ELR (cell line): ENCODE measurements at regions not wholly inside any gene's neighbourhood (a gene's known extent, or its start where the extent isn't known, plus 50 kb on each side); places are given as distances from the start of the nearest gene placed in this dataset.
"Not testable (repeated sequence)": the region's sequence is repeated elsewhere in the genome, so short reads cannot be mapped to it uniquely, and the experiment has no call there.

Experiments
- DNase-seq: peaks from one replicate; pipeline ENCODE4 v3.0.0-alpha.2; 2015; ENCODE audit warnings: low read depth

DNA sequence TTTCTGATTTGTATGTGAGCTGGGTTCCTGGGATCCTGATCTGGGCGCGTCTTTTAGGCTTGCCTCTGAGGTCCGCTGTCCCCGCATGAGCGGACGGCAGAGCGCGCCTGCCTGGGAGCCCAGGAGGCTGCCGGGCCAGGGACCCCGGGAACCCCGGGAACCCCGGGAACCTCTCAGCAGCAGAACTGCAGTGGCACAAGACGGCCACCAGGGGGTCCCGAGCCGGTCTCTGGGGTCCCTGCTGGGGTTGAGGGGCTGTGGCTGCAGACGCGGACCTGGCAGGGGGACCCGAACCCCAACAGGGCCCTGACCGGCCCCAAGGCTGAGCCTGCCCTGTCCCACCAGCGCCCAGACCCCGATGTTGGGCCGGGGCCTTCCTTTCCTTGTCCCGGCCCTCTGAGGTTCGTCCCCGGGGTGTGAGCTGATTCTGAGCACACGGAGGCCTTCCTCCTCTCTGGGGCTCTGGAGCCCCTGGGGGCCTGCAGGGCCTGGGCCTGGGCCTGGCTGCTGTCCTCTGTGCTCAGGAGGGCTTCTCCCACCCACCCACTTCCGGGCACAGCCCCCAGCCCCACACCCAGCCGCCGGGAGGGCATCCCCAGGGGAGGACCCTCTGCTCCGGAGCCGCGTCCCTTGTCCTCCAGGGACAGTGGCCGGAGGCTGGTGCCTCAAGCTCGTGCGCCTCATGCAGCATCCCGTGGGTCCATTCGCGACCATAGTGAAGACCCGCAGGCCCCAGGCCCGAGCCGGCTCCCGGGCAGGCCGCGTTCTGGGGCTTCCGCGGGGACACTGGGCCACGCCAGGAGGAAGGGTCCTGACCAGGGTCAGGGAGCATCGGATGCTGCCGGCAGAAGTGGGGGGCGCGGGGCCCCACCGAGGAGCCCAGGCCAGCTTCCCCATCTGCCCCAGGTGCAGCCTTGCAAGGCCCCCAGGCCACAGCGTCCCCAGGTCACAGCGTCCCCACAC is 152.9 kb downstream of the TMEM121 start:
- not testable (repeated sequence) for DNase-seq

DNA sequence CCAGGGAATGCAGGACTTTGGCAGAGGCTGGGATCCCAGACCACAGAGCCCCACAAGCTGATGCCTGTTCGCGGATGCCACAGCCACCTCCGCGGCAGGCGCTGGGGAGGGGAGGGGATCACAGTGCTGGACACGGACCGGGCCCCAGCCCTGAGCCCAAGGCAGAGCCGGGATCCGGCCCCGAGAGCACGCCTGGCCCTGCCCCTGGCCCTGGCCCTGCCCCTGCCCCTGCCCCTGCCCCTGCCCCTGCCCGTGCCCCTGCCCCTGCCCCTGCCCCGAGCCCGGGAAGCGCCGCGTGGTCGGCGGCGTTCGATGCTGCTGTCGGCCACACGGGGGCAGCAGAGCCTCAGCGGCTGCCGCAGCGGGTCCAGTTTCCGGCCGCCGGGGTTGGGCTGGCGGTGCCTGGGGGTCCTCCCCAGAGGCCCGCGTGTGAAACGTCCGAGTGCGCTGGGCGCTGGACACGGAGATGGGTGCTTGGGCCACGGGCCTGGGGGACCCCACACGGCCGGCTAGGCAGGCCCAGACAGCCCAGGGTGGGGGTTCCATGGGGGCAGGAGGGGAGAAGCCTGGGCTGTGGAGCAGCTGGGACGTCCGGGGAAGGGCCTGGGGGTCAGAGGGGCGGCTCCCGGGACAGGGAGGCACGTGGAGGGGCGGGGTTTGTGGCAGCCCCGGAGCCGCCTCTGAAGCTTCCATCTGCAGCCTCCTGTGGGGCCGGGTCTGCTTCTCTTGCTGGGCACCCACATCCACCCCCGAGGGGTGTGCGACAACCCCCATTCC is 153.8 kb downstream of the TMEM121 start:
- not testable (repeated sequence) for DNase-seq

- DNase-seq: not testable (repeated sequence)
Observed at GRCh38 chr14:105680736-105681098, 154.3 kb downstream of the TMEM121 start.

GRCh38 chr14:105681606-105682185 is 155.3 kb downstream of the TMEM121 start:
- not testable (repeated sequence) for DNase-seq

- not testable (repeated sequence) for DNase-seq
Observed at GRCh38 chr14:105682442-105682841, 156.1 kb downstream of the TMEM121 start.

DNA sequence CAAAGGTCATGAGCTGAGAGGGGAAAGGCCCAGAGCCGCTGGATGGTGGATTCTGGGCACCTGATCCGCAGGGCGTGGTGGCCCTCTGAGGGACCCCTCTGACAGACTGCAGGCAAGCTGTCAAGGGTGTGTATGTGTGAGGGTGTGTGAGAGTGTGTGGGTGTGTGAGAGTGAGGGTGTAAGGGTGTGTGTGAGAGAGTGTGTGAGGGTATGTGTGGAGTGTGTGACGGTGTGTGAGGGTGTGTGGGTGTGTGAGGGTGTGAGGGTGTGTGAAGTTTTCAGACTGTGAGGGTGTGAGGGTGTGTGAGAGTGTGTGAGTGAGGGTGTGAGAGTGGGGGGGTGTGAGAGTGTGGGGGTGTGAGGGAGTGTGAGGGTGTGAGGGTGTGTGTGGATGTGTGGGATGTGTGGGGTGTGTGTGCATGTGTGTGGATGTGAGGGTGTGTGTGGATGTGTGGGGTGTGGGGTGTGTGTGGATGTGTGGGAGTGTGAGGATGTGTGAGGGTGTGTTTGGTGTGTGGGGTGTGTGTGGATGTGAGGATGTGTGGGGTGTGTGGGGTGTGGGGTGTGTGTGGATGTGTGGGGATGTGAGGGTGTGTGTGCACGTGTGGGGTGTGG is 156.7 kb downstream of the TMEM121 start:
- no peak for DNase-seq

- not testable (repeated sequence) for DNase-seq
Observed at GRCh38 chr14:105684056-105684455, 157.7 kb downstream of the TMEM121 start.

- not testable (repeated sequence) for DNase-seq
Observed at GRCh38 chr14:105684597-105684996, 158.2 kb downstream of the TMEM121 start.

DNA sequence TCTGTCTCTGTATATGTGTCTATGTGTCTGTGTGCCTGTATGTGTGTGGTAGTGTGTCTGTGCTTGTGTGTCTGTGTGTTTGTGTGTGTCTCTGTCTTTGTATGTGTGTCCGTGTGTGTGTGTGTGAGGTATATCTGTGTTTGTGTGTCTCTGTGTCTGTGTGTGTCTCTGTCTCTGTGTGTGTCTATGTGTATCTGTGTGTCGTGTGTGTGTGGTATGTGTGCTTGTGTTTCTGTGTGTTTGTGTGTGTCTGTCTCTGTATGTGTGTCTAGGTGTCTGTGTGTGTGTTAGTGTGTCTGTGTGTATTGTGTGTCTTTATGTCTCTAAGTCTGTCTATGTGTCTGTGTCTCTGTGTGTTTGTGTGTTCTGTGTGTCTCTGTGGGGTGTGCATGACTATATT is 158.6 kb downstream of the TMEM121 start:
- DNase-seq: no peak

DNA sequence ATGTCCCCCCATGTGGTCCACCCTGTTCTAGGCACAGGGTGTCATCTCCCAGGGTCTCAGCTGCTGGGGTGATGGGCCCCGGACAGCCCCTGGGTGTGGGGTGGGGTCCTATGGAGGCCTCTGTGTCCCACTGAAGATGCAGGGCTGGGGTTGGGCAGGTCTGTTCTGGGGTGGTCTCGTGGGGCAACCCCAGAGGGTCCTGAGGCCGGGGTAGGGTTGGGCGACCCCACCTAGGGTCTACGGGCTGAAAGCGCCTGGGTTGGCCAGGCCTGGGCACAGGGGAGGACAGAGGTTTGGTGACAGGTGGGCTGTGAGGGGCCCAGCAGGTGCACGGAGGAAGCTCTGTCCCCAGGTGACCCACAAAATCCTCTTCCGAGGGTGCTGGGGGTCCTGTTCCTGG is 159.2 kb downstream of the TMEM121 start:
- not testable (repeated sequence) for DNase-seq

DNA sequence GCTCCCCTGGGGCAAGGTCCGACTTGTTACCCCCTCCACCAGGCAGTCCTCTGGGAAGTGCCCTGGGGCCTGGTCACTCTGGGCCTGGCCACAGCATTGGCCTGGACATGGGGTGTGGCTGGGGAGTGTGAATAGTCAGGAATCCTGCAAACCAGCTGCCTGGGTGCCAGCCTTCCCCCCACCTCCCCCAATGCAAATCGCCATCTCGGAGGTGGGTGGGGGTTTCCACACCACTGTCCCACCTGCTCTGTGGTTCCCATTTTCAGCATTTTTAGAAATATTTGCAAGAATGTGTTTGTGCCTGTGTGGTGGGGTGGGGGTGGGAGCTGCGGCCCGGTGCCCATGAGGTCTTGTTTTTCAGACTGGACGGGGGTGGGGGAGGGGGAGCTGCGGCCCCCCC is 159.7 kb downstream of the TMEM121 start:
- not testable (repeated sequence) for DNase-seq

GRCh38 chr14:105686462-105687170 is 160.2 kb downstream of the TMEM121 start:
- not testable (repeated sequence) for DNase-seq

- DNase-seq: not testable (repeated sequence)
Observed at GRCh38 chr14:105687171-105688022, 161.0 kb downstream of the TMEM121 start.

- DNase-seq: not testable (repeated sequence)
Observed at GRCh38 chr14:105688023-105688351, 161.6 kb downstream of the TMEM121 start.

DNA sequence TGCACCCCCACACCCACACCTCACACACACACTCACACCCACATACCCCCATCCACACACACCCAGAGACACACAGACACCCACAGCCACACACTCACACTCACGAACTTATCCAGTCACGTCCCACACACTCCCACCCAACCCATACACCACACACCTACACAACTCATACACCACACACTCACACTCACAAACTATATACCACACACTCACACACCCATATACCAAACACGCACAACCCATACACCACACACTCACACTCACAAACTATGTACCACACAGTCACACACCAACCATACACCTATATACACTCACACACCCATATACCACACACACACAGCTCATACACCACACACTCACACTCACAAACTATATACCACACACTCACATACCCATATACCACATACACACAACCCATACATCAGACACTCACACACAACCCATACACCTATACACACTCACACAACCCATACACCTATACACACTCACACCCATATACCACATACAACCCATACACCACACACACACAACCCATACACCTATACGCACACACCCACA is 162.4 kb downstream of the TMEM121 start:
- not testable (repeated sequence) for DNase-seq

DNA sequence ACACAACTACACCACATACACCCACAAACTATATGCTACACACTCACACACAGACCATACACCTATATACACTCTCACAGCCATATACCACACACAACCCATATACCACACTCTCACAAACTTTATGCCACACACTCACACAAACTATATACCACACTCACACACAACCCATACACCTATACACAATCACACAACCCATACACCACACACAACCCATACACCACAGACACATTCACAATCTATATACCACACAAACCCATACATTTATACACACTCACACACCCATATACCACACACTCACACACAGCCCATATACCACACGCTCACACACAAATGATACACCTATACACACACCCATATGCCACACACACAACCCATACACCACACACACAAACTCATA is 163.3 kb downstream of the TMEM121 start:
- no peak for DNase-seq

GRCh38 chr14:105690671-105691070 is 164.3 kb downstream of the TMEM121 start:
- DNase-seq: no peak

DNA sequence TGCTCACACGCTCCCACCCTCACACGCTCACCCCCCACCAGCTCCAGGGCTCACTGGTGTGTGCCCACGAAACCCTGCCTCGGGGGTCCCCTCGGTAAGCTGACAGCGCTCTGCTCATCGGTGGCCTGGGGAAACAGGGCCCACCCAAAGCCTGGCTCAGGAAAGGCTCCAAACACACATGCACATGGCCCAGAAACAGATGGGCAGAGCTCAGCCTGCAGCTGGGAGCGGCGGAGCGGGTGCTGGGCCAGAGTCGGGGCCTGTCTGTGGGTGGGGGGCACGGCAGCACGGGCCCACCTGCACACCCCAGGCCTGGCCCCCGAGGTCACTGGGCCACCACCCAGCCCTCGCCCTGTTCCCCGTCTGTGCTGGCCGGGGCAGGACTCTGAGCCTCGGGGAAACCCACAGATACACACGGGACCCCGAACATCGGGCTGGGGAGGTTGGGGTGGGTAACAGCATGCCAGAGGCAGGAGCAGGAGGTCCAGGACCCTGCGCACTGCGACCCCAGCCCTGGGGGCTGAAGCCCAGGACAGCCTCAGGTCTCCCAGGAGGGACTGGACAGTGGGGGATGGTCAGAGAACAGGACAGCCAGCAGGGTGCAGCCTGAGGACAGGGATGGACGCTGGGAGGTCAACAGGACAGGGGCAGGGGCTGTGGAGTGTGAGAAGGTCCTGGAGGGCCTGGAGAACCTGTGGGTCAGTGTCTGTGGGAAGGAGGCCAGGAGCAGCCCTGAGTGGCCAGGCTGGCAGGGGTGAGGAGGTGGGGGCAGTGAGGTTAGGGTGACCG is 165.1 kb downstream of the TMEM121 start:
- not testable (repeated sequence) for DNase-seq

DNA sequence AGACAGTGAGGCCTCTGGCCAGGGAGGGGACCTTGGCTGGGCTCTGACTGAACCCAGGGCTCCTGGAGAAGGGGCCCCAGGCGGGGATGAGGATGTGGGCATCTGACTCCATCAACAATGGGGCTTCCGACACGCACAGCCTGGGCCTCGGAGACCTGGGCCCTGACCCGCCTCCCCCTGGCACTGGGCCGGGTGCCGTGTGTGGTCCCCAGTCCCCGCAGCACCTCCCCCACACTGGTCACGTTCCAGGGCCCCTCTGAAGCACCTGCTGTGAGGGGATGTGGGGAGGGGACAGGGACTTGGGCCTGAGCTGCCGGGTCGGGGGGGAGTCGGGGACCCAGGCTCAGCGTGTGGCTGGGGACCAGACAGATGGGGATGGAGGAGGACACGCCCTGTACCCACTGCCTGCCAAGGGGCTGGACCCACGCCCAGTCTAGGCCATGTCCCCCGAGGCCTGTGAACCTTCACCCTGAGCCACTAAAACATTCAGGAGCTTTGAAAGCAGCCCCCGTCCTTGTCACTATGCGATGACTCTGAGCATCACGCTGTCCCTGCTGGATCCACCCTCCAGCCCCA is 165.8 kb downstream of the TMEM121 start:
- not testable (repeated sequence) for DNase-seq
